ENCODE measurements at regions not wholly inside any gene's neighbourhood (a gene's known extent, or its start where the extent isn't known, plus 50 kb on each side); places are given as distances from the start of the nearest gene placed in this dataset.

- H3K4me2 ChIP-seq = no peak overlapping the region
- CTCF ChIA-PET = no interaction called here
- WGBS (ENCODE audit: missing lambda C conversion rate) = 19% methylated on average over 2 of the region's 2 CpGs
- H3K27ac ChIP-seq = no peak overlapping the region
- POLR2A ChIA-PET = no interaction called here
- no peaks in the 10 kb centered on the region for H3K9me3 ChIP-seq
- ATAC-seq (no peak), DNase-seq (ENCODE audit: low read depth in 1 of 2, low spot score in 1 of 2) (no peak), FAIRE-seq (no peak)
- H3K4me3 ChIP-seq = no peak overlapping the region
- TF ChIP-seq POLR2AphosphoS2 (conservative IDR thresholded peaks at IDR 0.05; ENCODE audit: low read length) (no peak), HOXB13 (CRISPR knock-in tag; IDR thresholded peaks at IDR 0.05; ENCODE audit: low read depth) (no peak), MAX (IDR thresholded peaks at IDR 0.05) (no peak), FOXS1 (CRISPR knock-in tag; IDR thresholded peaks at IDR 0.05) (no peak), CHD2 (IDR thresholded peaks at IDR 0.05; ENCODE audit: low read length, partially characterized antibody) (no peak), ESRRA (IDR thresholded peaks at IDR 0.05; ENCODE audit: borderline replicate concordance, low read length) (no peak), GATA3 (IDR thresholded peaks at IDR 0.05; ENCODE audit: borderline replicate concordance) (no peak), HES2 (IDR thresholded peaks at IDR 0.05) (no peak), RCOR1 (IDR thresholded peaks at IDR 0.05; ENCODE audit: low read depth, low read length) (no peak), ZFP36 (IDR thresholded peaks at IDR 0.05; ENCODE audit: borderline replicate concordance, partially characterized antibody) (no peak), POLR2A (IDR thresholded peaks at IDR 0.05; ENCODE audit: low read length) (no peak), MYC (IDR thresholded peaks at IDR 0.05; ENCODE audit: borderline replicate concordance, low read length) (no peak), NR3C1 (IDR thresholded peaks at IDR 0.05) (no peak), FOSL2 (IDR thresholded peaks at IDR 0.05) (no peak), FOSL2 (CRISPR knock-in tag; IDR thresholded peaks at IDR 0.05) (no peak), HEYL (CRISPR knock-in tag; IDR thresholded peaks at IDR 0.05) (no peak)
- TF ChIP-seq, protein P1, sequence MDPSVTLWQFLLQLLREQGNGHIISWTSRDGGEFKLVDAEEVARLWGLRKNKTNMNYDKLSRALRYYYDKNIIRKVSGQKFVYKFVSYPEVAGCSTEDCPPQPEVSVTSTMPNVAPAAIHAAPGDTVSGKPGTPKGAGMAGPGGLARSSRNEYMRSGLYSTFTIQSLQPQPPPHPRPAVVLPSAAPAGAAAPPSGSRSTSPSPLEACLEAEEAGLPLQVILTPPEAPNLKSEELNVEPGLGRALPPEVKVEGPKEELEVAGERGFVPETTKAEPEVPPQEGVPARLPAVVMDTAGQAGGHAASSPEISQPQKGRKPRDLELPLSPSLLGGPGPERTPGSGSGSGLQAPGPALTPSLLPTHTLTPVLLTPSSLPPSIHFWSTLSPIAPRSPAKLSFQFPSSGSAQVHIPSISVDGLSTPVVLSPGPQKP (IDR thresholded peaks at IDR 0.05; ENCODE audit: low read depth, low read length) = no peak
- no peaks in the 10 kb centered on the region for H3K4me1 ChIP-seq
These were observed 1389.5 kb upstream of the GBE1 start for GRCh38 chr3:83150896-83151295.

GRCh38 chr3:83140983-83141382, 1379.5 kb upstream of the GBE1 start:
- Histone ChIP-seq H3K4me3 (no peak overlapping the region), H3K27ac (no peak overlapping the region), H3K4me2 (no peak overlapping the region), H3K4me1 (no peaks in the 10 kb centered on the region), H3K9me3 (no peaks in the 10 kb centered on the region)
- DNase-seq (ENCODE audit: low read depth in 1 of 2, low spot score in 1 of 2) = no peak
- ATAC-seq = no peak
- 13% methylated on average over 2 of the region's 2 CpGs for WGBS (ENCODE audit: missing lambda C conversion rate)
- ChIA-PET POLR2A (no interaction called here), CTCF (no interaction called here)
- no peak for FAIRE-seq
- no peak for TF ChIP-seq GATA3 (IDR thresholded peaks at IDR 0.05; ENCODE audit: borderline replicate concordance)
- no peak for TF ChIP-seq SREBF2 (IDR thresholded peaks at IDR 0.05)
- TF ChIP-seq, protein P1 (IDR thresholded peaks at IDR 0.05; ENCODE audit: low read depth, low read length) = no peak
- no peak for TF ChIP-seq MAFK (IDR thresholded peaks at IDR 0.05; ENCODE audit: partially characterized antibody)
- no peak for TF ChIP-seq POLR2AphosphoS2 (conservative IDR thresholded peaks at IDR 0.05; ENCODE audit: low read length)
- TF ChIP-seq ZSCAN20 (CRISPR knock-in tag; IDR thresholded peaks at IDR 0.05) = no peak
- TF ChIP-seq ZC3H11A (IDR thresholded peaks at IDR 0.05) = no peak
- TF ChIP-seq RCOR1 (IDR thresholded peaks at IDR 0.05; ENCODE audit: low read depth, low read length) = no peak
- no peak for TF ChIP-seq HDAC2 (IDR thresholded peaks at IDR 0.05)
- no peak for TF ChIP-seq JUN (IDR thresholded peaks at IDR 0.05)
- TF ChIP-seq, protein P2, sequence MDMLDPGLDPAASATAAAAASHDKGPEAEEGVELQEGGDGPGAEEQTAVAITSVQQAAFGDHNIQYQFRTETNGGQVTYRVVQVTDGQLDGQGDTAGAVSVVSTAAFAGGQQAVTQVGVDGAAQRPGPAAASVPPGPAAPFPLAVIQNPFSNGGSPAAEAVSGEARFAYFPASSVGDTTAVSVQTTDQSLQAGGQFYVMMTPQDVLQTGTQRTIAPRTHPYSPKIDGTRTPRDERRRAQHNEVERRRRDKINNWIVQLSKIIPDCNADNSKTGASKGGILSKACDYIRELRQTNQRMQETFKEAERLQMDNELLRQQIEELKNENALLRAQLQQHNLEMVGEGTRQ (IDR thresholded peaks at IDR 0.05) = no peak
- no peak for TF ChIP-seq HOXB5 (CRISPR knock-in tag; IDR thresholded peaks at IDR 0.05)
- TF ChIP-seq JUNB (IDR thresholded peaks at IDR 0.05) = no peak
- TF ChIP-seq SMC3 (IDR thresholded peaks at IDR 0.05) = no peak
- TF ChIP-seq MAX (IDR thresholded peaks at IDR 0.05) = no peak
- TF ChIP-seq KDM5A (IDR thresholded peaks at IDR 0.05) = no peak
